Endothelial cell of umbilical vein (primary cell): ENCODE measurements at regions not wholly inside any gene's neighbourhood (a gene's known extent, or its start where the extent isn't known, plus 50 kb on each side); places are given as distances from the start of the nearest gene placed in this dataset.
"Not testable (repeated sequence)": the region's sequence is repeated elsewhere in the genome, so short reads cannot be mapped to it uniquely, and the experiment has no call there.

Source experiments
- EZH2 ChIP-seq: IDR thresholded peaks from 2 replicates; pipeline ENCODE4 v1.6.1; 2012; ENCODE audit warnings: borderline replicate concordance, low read depth, mild to moderate bottlenecking, moderate library complexity, low read length, inconsistent platforms; ENCODE audit not compliant: severe bottlenecking
- JUN ChIP-seq: IDR thresholded peaks from 2 replicates; pipeline ENCODE4 v1.6.1; 2011; ENCODE audit warnings: borderline replicate concordance, low read depth; ENCODE audit not compliant: insufficient read length, insufficient read depth
- MYC ChIP-seq: IDR thresholded peaks from one replicate; pipeline ENCODE4 v1.6.1; 2011; ENCODE audit warnings: mild to moderate bottlenecking, low read depth, low read length
- POLR2A ChIP-seq: IDR thresholded peaks from 2 replicates; pipeline ENCODE4 v1.6.1; 2012; ENCODE audit warnings: low read depth, mild to moderate bottlenecking, control low read depth, low read length
- POLR2AphosphoS5 ChIP-seq: IDR thresholded peaks from 2 replicates; pipeline ENCODE4 v1.6.1; 2012; ENCODE audit warnings: low read depth, mild to moderate bottlenecking, control low read depth, low read length, moderate library complexity; ENCODE audit not compliant: insufficient read depth
- TF ChIP-seq, protein P1 (sequence below): IDR thresholded peaks from 2 replicates; pipeline ENCODE4 v1.6.1; 2011; ENCODE audit not compliant: insufficient read depth, insufficient read length
- TF ChIP-seq, protein P2 (sequence below), 2 donors: IDR thresholded peaks; 1 replicate in 1 of 2; 2 replicates in 1 of 2; pipeline ENCODE4 v1.5.1; 2011; ENCODE audit warnings: low read length in 2 of 2, mild to moderate bottlenecking in 2 of 2, moderate library complexity in 2 of 2, control low read depth in 1 of 2, inconsistent platforms in 1 of 2, low read depth in 1 of 2; ENCODE audit not compliant: insufficient read depth in 1 of 2; ENCODE audit errors: extremely low read depth in 1 of 2

DNA sequence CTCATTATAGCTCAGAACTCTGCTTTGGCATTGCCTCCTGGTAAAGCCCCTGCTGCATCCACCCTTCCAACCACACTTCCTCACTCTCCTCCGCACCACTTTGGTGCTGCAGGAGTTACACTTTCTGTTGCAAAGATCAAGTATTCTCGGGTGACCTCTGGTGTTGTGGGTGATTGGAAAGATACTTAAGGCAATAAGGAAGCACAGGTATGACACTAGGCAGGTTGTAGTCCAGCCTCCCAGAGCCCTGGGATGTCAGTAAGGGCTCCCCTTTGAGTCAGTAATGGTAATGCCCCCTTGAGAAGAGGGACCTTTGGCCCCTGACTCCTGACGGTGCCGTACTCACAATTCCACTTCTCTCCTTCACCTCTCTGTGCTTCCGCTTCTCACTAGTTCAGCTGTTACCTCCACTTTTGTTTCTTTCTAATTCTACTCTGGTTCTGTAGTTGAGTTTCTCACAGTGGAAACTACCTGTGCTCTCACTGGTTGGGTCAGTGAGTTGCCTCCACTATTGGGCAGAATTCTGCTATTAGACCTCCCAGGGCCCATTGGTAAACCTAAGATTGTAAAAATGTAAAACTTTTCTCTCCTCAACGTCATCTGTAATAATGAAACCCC lies 350.0 kb downstream of the GOLGA6L6 start:
- TF ChIP-seq, protein P1, sequence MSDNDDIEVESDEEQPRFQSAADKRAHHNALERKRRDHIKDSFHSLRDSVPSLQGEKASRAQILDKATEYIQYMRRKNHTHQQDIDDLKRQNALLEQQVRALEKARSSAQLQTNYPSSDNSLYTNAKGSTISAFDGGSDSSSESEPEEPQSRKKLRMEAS = not testable (repeated sequence)
- TF ChIP-seq POLR2A, POLR2AphosphoS5, EZH2, MYC, JUN: not testable (repeated sequence)
- TF ChIP-seq, protein P2, sequence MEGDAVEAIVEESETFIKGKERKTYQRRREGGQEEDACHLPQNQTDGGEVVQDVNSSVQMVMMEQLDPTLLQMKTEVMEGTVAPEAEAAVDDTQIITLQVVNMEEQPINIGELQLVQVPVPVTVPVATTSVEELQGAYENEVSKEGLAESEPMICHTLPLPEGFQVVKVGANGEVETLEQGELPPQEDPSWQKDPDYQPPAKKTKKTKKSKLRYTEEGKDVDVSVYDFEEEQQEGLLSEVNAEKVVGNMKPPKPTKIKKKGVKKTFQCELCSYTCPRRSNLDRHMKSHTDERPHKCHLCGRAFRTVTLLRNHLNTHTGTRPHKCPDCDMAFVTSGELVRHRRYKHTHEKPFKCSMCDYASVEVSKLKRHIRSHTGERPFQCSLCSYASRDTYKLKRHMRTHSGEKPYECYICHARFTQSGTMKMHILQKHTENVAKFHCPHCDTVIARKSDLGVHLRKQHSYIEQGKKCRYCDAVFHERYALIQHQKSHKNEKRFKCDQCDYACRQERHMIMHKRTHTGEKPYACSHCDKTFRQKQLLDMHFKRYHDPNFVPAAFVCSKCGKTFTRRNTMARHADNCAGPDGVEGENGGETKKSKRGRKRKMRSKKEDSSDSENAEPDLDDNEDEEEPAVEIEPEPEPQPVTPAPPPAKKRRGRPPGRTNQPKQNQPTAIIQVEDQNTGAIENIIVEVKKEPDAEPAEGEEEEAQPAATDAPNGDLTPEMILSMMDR (IDR thresholded peaks at IDR 0.05; ENCODE audit: extremely low read depth in 1 of 2, insufficient read depth in 1 of 2, low read depth in 1 of 2, low read length in 2 of 2) = not testable (repeated sequence)
